SK-N-SH treated with all-trans-retinoic acid at 6 μM for 48 hours (cell line): ENCODE measurements at regions not wholly inside any gene's neighbourhood (a gene's known extent, or its start where the extent isn't known, plus 50 kb on each side); places are given as distances from the start of the nearest gene placed in this dataset.

Source experiments
- RARB ChIP-seq: fragments of 250-450 bp; sonication (Bioruptor Pico); IDR thresholded peaks from 2 replicates; pipeline ENCODE4 v1.8.0; 2021; ENCODE audit warnings: mild to moderate bottlenecking, moderate library complexity
- SNAI2 ChIP-seq: fragments of 250-450 bp; sonication (Bioruptor Pico); IDR thresholded peaks from 2 replicates; pipeline ENCODE4 v1.5.0; 2020; ENCODE audit warnings: mild to moderate bottlenecking, moderate library complexity
- TCF4 ChIP-seq: fragments of 250-450 bp; sonication (Bioruptor Pico); IDR thresholded peaks from 2 replicates; pipeline ENCODE4 v1.8.0; 2021; ENCODE audit warnings: mild to moderate bottlenecking, moderate library complexity, borderline replicate concordance
- ZC3H10 ChIP-seq: fragments of 250-450 bp; sonication (Bioruptor Pico); IDR thresholded peaks from 2 replicates; pipeline ENCODE4 v1.5.1; 2021; ENCODE audit warnings: mild to moderate bottlenecking, moderate library complexity
- ZNF70 ChIP-seq: fragments of 450-650 bp; formaldehyde crosslinking; IDR thresholded peaks from 2 replicates; pipeline ENCODE4 v1.5.0; 2020; ENCODE audit warnings: mild to moderate bottlenecking, moderate library complexity
- ZNF8 ChIP-seq: fragments of 450-650 bp; formaldehyde crosslinking; IDR thresholded peaks from 2 replicates; pipeline ENCODE4 v1.5.0; 2020; ENCODE audit warnings: mild to moderate bottlenecking, moderate library complexity
- TF ChIP-seq, protein P1 (sequence below): fragments of 250-450 bp; sonication (Bioruptor Pico); IDR thresholded peaks from 2 replicates; pipeline ENCODE4 v1.5.1; 2021; ENCODE audit warnings: mild to moderate bottlenecking, moderate library complexity
- TF ChIP-seq, protein P2 (sequence below): fragments of 250-450 bp; sonication (Bioruptor Pico); IDR thresholded peaks from 2 replicates; pipeline ENCODE4 v1.5.1; 2020; ENCODE audit warnings: low read depth, mild to moderate bottlenecking, moderate library complexity

DNA sequence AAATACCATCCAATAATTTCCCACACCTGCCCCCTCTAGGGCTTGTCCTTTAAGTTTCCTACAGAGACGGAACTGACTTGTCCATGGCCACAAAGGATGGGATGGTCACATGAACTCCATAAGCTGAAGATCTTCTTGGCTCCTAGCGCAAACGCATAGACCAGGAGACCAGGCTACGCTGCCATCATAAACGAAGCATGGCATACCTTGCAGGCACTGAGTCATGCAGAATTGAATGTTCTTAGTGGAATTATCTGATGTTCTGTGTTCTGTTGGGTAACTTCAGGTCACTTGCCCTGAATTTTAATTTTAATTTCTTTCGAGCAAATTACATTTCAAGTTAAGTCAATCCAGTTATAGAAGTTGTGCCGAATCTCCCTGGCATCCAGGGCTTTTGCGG is 96.4 kb upstream of the STARD13 start:
- TF ChIP-seq ZC3H10 (CRISPR knock-in tag) (no peak), ZNF8 (no peak), TCF4 (no peak), ZNF70 (no peak), SNAI2 (no peak), RARB (CRISPR knock-in tag) (no peak)
- TF ChIP-seq, protein P1, sequence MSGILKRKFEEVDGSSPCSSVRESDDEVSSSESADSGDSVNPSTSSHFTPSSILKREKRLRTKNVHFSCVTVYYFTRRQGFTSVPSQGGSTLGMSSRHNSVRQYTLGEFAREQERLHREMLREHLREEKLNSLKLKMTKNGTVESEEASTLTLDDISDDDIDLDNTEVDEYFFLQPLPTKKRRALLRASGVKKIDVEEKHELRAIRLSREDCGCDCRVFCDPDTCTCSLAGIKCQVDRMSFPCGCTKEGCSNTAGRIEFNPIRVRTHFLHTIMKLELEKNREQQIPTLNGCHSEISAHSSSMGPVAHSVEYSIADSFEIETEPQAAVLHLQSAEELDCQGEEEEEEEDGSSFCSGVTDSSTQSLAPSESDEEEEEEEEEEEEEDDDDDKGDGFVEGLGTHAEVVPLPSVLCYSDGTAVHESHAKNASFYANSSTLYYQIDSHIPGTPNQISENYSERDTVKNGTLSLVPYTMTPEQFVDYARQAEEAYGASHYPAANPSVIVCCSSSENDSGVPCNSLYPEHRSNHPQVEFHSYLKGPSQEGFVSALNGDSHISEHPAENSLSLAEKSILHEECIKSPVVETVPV (CRISPR knock-in tag): no peak
- TF ChIP-seq, protein P2, sequence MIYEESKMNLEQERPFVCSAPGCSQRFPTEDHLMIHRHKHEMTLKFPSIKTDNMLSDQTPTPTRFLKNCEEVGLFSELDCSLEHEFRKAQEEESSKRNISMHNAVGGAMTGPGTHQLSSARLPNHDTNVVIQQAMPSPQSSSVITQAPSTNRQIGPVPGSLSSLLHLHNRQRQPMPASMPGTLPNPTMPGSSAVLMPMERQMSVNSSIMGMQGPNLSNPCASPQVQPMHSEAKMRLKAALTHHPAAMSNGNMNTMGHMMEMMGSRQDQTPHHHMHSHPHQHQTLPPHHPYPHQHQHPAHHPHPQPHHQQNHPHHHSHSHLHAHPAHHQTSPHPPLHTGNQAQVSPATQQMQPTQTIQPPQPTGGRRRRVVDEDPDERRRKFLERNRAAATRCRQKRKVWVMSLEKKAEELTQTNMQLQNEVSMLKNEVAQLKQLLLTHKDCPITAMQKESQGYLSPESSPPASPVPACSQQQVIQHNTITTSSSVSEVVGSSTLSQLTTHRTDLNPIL (CRISPR knock-in tag): no peak
